Astrocyte (in vitro differentiated cells and primary cell): ENCODE measurements at regions not wholly inside any gene's neighbourhood (a gene's known extent, or its start where the extent isn't known, plus 50 kb on each side); places are given as distances from the start of the nearest gene placed in this dataset.

Experiments used
- EZH2 ChIP-seq: IDR thresholded peaks from 2 replicates; pipeline ENCODE4 v1.6.1; 2012; ENCODE audit warnings: mild to moderate bottlenecking, low read length, inconsistent platforms; ENCODE audit not compliant: insufficient read depth
- TF ChIP-seq, protein P1 (sequence below): IDR thresholded peaks from 2 replicates; pipeline ENCODE4 v1.5.1; 2011; ENCODE audit warnings: low read depth, mild to moderate bottlenecking, inconsistent platforms, low read length, moderate library complexity; ENCODE audit not compliant: insufficient read depth

GRCh38 chr5:173794901-173795416 is 93.2 kb upstream of the CPEB4 start:
- TF ChIP-seq, protein P1, sequence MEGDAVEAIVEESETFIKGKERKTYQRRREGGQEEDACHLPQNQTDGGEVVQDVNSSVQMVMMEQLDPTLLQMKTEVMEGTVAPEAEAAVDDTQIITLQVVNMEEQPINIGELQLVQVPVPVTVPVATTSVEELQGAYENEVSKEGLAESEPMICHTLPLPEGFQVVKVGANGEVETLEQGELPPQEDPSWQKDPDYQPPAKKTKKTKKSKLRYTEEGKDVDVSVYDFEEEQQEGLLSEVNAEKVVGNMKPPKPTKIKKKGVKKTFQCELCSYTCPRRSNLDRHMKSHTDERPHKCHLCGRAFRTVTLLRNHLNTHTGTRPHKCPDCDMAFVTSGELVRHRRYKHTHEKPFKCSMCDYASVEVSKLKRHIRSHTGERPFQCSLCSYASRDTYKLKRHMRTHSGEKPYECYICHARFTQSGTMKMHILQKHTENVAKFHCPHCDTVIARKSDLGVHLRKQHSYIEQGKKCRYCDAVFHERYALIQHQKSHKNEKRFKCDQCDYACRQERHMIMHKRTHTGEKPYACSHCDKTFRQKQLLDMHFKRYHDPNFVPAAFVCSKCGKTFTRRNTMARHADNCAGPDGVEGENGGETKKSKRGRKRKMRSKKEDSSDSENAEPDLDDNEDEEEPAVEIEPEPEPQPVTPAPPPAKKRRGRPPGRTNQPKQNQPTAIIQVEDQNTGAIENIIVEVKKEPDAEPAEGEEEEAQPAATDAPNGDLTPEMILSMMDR = no peak
- no peak for TF ChIP-seq EZH2
